ENCODE measurements at regions not wholly inside any gene's neighbourhood (a gene's known extent, or its start where the extent isn't known, plus 50 kb on each side); places are given as distances from the start of the nearest gene placed in this dataset.
A peak's percentile ranks its signal among the peaks of the same experiment; 100 is the strongest.

- TF ChIP-seq CTCF (IDR thresholded peaks at IDR 0.05) (no peak), POLR2A (IDR thresholded peaks at IDR 0.05) (no peak), EP300 (IDR thresholded peaks at IDR 0.05) (no peak), POLR2AphosphoS5 (IDR thresholded peaks at IDR 0.05) (peak in 2 of 3 donors; percentile 28 to 48)
These were observed 114.7 kb upstream of the EGFR start for GRCh38 chr7:54904130-54904529.
